ENCODE measurements at regions not wholly inside any gene's neighbourhood (a gene's known extent, or its start where the extent isn't known, plus 50 kb on each side); places are given as distances from the start of the nearest gene placed in this dataset.

DNA sequence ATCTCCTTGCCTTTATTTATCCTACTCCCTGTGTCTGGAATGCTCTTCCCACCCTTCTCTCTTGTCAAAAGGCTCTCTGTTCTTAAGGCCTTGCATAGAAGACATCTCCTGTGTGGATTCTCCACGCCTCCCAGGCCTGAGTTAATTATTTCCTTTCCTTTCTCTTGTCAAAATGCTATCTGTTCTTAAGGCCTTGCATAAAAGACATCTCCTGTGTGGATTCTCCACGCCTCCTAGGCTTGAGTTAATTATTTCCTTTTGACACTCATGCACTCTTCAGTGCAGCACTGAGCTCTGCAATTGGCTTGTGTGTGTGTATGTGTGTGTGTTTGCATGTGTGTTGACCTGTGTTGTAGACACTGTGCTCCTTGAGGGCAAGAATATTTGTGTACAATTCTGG, 52.1 kb upstream of the DCD start:
- no peak for DNase-seq (ENCODE audit: low read depth)
- TF ChIP-seq, protein P1, sequence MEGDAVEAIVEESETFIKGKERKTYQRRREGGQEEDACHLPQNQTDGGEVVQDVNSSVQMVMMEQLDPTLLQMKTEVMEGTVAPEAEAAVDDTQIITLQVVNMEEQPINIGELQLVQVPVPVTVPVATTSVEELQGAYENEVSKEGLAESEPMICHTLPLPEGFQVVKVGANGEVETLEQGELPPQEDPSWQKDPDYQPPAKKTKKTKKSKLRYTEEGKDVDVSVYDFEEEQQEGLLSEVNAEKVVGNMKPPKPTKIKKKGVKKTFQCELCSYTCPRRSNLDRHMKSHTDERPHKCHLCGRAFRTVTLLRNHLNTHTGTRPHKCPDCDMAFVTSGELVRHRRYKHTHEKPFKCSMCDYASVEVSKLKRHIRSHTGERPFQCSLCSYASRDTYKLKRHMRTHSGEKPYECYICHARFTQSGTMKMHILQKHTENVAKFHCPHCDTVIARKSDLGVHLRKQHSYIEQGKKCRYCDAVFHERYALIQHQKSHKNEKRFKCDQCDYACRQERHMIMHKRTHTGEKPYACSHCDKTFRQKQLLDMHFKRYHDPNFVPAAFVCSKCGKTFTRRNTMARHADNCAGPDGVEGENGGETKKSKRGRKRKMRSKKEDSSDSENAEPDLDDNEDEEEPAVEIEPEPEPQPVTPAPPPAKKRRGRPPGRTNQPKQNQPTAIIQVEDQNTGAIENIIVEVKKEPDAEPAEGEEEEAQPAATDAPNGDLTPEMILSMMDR (IDR thresholded peaks at IDR 0.05; ENCODE audit: insufficient read depth, low read depth, low read length), result no peak
- ChIA-PET CTCF (interaction anchor here (0.7 to 0.8 kb wide), 2 partner anchors 240 to 296 kb away, joined by 3 read pairs; no protein-coding TSS in a partner anchor), POLR2A (no interaction called here)
- Histone ChIP-seq H3K27me3 (ENCODE audit: control insufficient read depth, insufficient read depth, low read length) (no peaks in the 10 kb centered on the region; the same call in 1 of the 2 replicates), H3K36me3 (ENCODE audit: control insufficient read depth, insufficient read depth, low read length) (no peaks in the 10 kb centered on the region), H3K4me3 (ENCODE audit: low read depth, low read length) (no peak overlapping the region)

Measured in BJ (cell line).